Left ventricle myocardium inferior (tissue), 1 donor: ENCODE measurements at regions not wholly inside any gene's neighbourhood (a gene's known extent, or its start where the extent isn't known, plus 50 kb on each side); places are given as distances from the start of the nearest gene placed in this dataset.

ENCODE experiments used
- DNase-seq: peaks from one replicate; pipeline ENCODE4 v3.0.0-alpha.2; 2020
- H3K27ac ChIP-seq: fragments of 200-600 bp; replicated peaks from 2 replicates; pipeline ENCODE4 v1.8.0; 2021
- H3K27me3 ChIP-seq: fragments of 200-600 bp; 2 replicates; pipeline ENCODE4 v1.8.0; 2021; ENCODE audit warnings: low read depth
- H3K36me3 ChIP-seq: fragments of 200-600 bp; 2 replicates; pipeline ENCODE4 v1.8.0; 2021
- H3K4me1 ChIP-seq: fragments of 200-600 bp; 2 replicates; pipeline ENCODE4 v1.8.0; 2021
- H3K4me3 ChIP-seq: fragments of 200-600 bp; 2 replicates; pipeline ENCODE4 v1.8.0; 2021; ENCODE audit warnings: mild to moderate bottlenecking, moderate library complexity
- H3K9me3 ChIP-seq: fragments of 200-600 bp; replicated peaks from 2 replicates; pipeline ENCODE4 v1.8.0; 2021
- CTCF ChIP-seq: fragments of 200-600 bp; IDR thresholded peaks from 2 replicates; pipeline ENCODE4 v1.8.0; 2021; ENCODE audit warnings: antibody characterized with exemption, mild to moderate bottlenecking, borderline replicate concordance
- intact Hi-C: fragments of 100-400 bp; cut with micrococcal nuclease; formaldehyde crosslinking; loops from one replicate; pipeline ENCODE4 v1.11.0; 2022
- donor health status: DM: no; HTN: yes; CAD: no; lungs with severe emphysema.

- no peak for DNase-seq
- no peak for TF ChIP-seq CTCF
- Histone ChIP-seq H3K27me3 (no peaks in the 10 kb centered on the region), H3K36me3 (no peaks in the 10 kb centered on the region), H3K4me1 (no peaks in the 10 kb centered on the region), H3K27ac (no peak overlapping the region), H3K9me3 (peaks cover 30% of the 10 kb centered on the region), H3K4me3 (no peak overlapping the region)
- intact Hi-C loops: no loop called here
Observed at GRCh38 chr16:73672135-73672534, 624.2 kb upstream of the ZFHX3 start.

- intact Hi-C loops: no loop called here
- TF ChIP-seq CTCF: no peak
- DNase-seq: no peak
- Histone ChIP-seq H3K4me3 (no peak overlapping the region), H3K36me3 (no peaks in the 10 kb centered on the region), H3K9me3 (peaks cover 20% of the 10 kb centered on the region), H3K27ac (no peak overlapping the region), H3K27me3 (no peaks in the 10 kb centered on the region), H3K4me1 (no peaks in the 10 kb centered on the region)
Observed at GRCh38 chr16:73670836-73671820, 623.2 kb upstream of the ZFHX3 start.

- H3K27ac ChIP-seq: no peak overlapping the region
- no peak overlapping the region for H3K4me3 ChIP-seq
- no peaks in the 10 kb centered on the region for H3K27me3 ChIP-seq
- intact Hi-C loops: no loop called here
- H3K36me3 ChIP-seq: no peaks in the 10 kb centered on the region
- H3K4me1 ChIP-seq: no peaks in the 10 kb centered on the region
- no peak for TF ChIP-seq CTCF
- H3K9me3 ChIP-seq: peaks cover 6% of the 10 kb centered on the region
- no peak for DNase-seq
Observed at GRCh38 chr16:73669535-73670274, 621.8 kb upstream of the ZFHX3 start.

GRCh38 chr16:73663720-73664119 is 615.8 kb upstream of the ZFHX3 start:
- Histone ChIP-seq H3K4me1 (no peaks in the 10 kb centered on the region), H3K27me3 (no peaks in the 10 kb centered on the region), H3K27ac (no peak overlapping the region), H3K4me3 (no peak overlapping the region), H3K36me3 (no peaks in the 10 kb centered on the region), H3K9me3 (no peaks in the 10 kb centered on the region)
- no peak for DNase-seq
- TF ChIP-seq CTCF: no peak
- intact Hi-C loops: no loop called here

GRCh38 chr16:73636196-73636595 is 588.3 kb upstream of the ZFHX3 start:
- H3K4me3 ChIP-seq: no peak overlapping the region
- no peaks in the 10 kb centered on the region for H3K36me3 ChIP-seq
- no peak for DNase-seq
- peaks cover 25% of the 10 kb centered on the region for H3K9me3 ChIP-seq
- H3K4me1 ChIP-seq: no peaks in the 10 kb centered on the region
- TF ChIP-seq CTCF: no peak
- no peaks in the 10 kb centered on the region for H3K27me3 ChIP-seq
- no peak overlapping the region for H3K27ac ChIP-seq
- intact Hi-C loops: no loop called here
